Testis (tissue), 2 donors: ENCODE measurements at regions not wholly inside any gene's neighbourhood (a gene's known extent, or its start where the extent isn't known, plus 50 kb on each side); places are given as distances from the start of the nearest gene placed in this dataset.

ENCODE experiments used
- DNase-seq: peaks from one replicate; pipeline ENCODE4 v3.0.0-alpha.2; 2019
- H3K27ac ChIP-seq, 2 donors: fragments of 200-600 bp; sonication (generic); one replicate each; pipeline ENCODE4 v1.5.1; 2019
- H3K27me3 ChIP-seq: fragments of 200-600 bp; sonication (generic); one replicate; pipeline ENCODE4 v1.5.1; 2019
- H3K36me3 ChIP-seq: fragments of 200-600 bp; sonication (generic); one replicate; pipeline ENCODE4 v1.5.1; 2017; ENCODE audit warnings: low read depth; ENCODE audit errors: missing control alignments
- H3K4me1 ChIP-seq: fragments of 200-600 bp; sonication (generic); one replicate; pipeline ENCODE4 v1.5.1; 2019
- H3K4me3 ChIP-seq, 2 donors: fragments of 200-600 bp; sonication (generic); one replicate each; pipeline ENCODE4 v1.5.1; 2017 to 2019
- H3K9me3 ChIP-seq: fragments of 200-600 bp; sonication (generic); one replicate; pipeline ENCODE4 v1.5.1; 2017
- CTCF ChIP-seq, 3 experiments: fragments of 450-650 bp in 2 of 3; fragments of 200-600 bp in 1 of 3; sonication (generic) in 1 of 3; IDR thresholded peaks; one replicate each; pipeline ENCODE4 v1.5.1; 2016 to 2019; ENCODE audit warnings: antibody characterized with exemption in 3 of 3, mild to moderate bottlenecking in 2 of 3, moderate library complexity in 1 of 3
- POLR2A ChIP-seq: fragments of 450-650 bp; IDR thresholded peaks from one replicate; pipeline ENCODE4 v1.6.1; 2017; ENCODE audit warnings: antibody characterized with exemption, mild to moderate bottlenecking, moderate library complexity
- WGBS, 2 donors: methylation state at CpG; one replicate each; pipeline ENCODE4 v1.1.5; 2018; 5-methylcytosine and 5-hydroxymethylcytosine counted together
- intact Hi-C: fragments of 100-400 bp; cut with DNase I; formaldehyde crosslinking; loops from one replicate; pipeline ENCODE4 v1.15.1; 2023; ENCODE audit warnings: low total_unique reads

GRCh38 chr2:238701341-238702206 is 146.3 kb upstream of the TWIST2 start:
- WGBS, 2 donors: 86 to 90% methylated on average over 15 to 26 of the region's 26 CpGs
- Histone ChIP-seq H3K27me3 (no peaks in the 10 kb centered on the region), H3K27ac (no peak overlapping the region), H3K36me3 (no peaks in the 10 kb centered on the region), H3K4me3 (no peak overlapping the region), H3K9me3 (no peaks in the 10 kb centered on the region), H3K4me1 (no peaks in the 10 kb centered on the region)
- no peak for DNase-seq
- intact Hi-C loops: no loop called here
- TF ChIP-seq CTCF (IDR thresholded peaks at IDR 0.05): no peak
- no peak for TF ChIP-seq POLR2A

- H3K27ac ChIP-seq: no peak overlapping the region
Observed at GRCh38 chr2:238702276-238703052, 145.4 kb upstream of the TWIST2 start.

GRCh38 chr2:238703053-238703415 is 144.9 kb upstream of the TWIST2 start:
- no peaks in the 10 kb centered on the region for H3K36me3 ChIP-seq
- H3K4me3 ChIP-seq: no peak overlapping the region
- no peaks in the 10 kb centered on the region for H3K9me3 ChIP-seq
- H3K27me3 ChIP-seq: no peaks in the 10 kb centered on the region
- no peak for TF ChIP-seq POLR2A
- TF ChIP-seq CTCF (IDR thresholded peaks at IDR 0.05): no peak
- no peaks in the 10 kb centered on the region for H3K4me1 ChIP-seq
- 83 to 90% methylated on average over 4 of the region's 4 CpGs for WGBS, 2 donors
- DNase-seq: no peak
- H3K27ac ChIP-seq: no peak overlapping the region
- intact Hi-C loops: no loop called here

More at GRCh38 chr2:238702276-238703052, 145.4 kb upstream of the TWIST2 start:
- intact Hi-C loops: no loop called here
- WGBS, 2 donors: 82 to 93% methylated on average over 19 to 21 of the region's 21 CpGs
- H3K36me3 ChIP-seq: no peaks in the 10 kb centered on the region
- no peaks in the 10 kb centered on the region for H3K4me1 ChIP-seq
- no peaks in the 10 kb centered on the region for H3K9me3 ChIP-seq
- no peak overlapping the region for H3K4me3 ChIP-seq
- no peaks in the 10 kb centered on the region for H3K27me3 ChIP-seq
- no peak for DNase-seq
- TF ChIP-seq POLR2A: no peak
- TF ChIP-seq CTCF (IDR thresholded peaks at IDR 0.05): no peak

GRCh38 chr2:238703436-238703835 is 144.4 kb upstream of the TWIST2 start:
- DNase-seq: no peak
- Histone ChIP-seq H3K27me3 (no peaks in the 10 kb centered on the region), H3K36me3 (no peaks in the 10 kb centered on the region), H3K27ac (no peak overlapping the region), H3K9me3 (no peaks in the 10 kb centered on the region), H3K4me1 (no peaks in the 10 kb centered on the region), H3K4me3 (no peak overlapping the region)
- no peak for TF ChIP-seq CTCF (IDR thresholded peaks at IDR 0.05)
- TF ChIP-seq POLR2A: no peak
- intact Hi-C loops: no loop called here
- 99 to 100% methylated on average over 4 to 9 of the region's 9 CpGs for WGBS, 2 donors
